Non-pigmented ciliary epithelial cell (primary cell): ENCODE measurements at regions not wholly inside any gene's neighbourhood (a gene's known extent, or its start where the extent isn't known, plus 50 kb on each side); places are given as distances from the start of the nearest gene placed in this dataset.
"Not testable (repeated sequence)": the region's sequence is repeated elsewhere in the genome, so short reads cannot be mapped to it uniquely, and the experiment has no call there.

ENCODE experiments used
- DNase-seq: peaks from one replicate; pipeline ENCODE4 v3.0.0-alpha.2; 2010; ENCODE audit warnings: low read depth

- no peak for DNase-seq
These were observed 181.9 kb upstream of the DTNA start for GRCh38 chr18:34528177-34528576.

GRCh38 chr18:34529358-34530335 lies 180.5 kb upstream of the DTNA start:
- no peak for DNase-seq

GRCh38 chr18:34531110-34531509 lies 179.0 kb upstream of the DTNA start:
- DNase-seq, result no peak

GRCh38 chr18:34534642-34535041 lies 175.5 kb upstream of the DTNA start:
- DNase-seq, result not testable (repeated sequence)

- no peak for DNase-seq
These were observed 169.2 kb upstream of the DTNA start for GRCh38 chr18:34540897-34541296.

DNA sequence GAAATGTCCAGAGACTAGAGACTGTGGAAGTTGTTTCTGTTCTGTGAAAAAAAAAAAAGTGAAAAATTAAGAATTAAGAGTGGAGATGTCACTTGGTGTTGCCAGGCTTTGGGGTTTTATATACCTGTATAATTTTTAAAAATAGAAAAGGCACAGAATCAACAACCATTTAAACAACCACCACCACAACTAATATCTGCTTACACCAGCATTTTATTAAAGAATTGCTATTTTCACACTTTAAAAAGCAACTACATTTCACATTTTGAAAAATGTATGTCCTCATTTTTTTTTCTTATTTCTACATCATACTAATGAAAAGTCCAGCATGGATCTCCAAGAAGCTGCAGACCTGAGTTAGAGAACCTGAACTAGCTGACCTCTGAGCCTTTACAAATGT lies 167.5 kb upstream of the DTNA start:
- DNase-seq, result no peak

DNA sequence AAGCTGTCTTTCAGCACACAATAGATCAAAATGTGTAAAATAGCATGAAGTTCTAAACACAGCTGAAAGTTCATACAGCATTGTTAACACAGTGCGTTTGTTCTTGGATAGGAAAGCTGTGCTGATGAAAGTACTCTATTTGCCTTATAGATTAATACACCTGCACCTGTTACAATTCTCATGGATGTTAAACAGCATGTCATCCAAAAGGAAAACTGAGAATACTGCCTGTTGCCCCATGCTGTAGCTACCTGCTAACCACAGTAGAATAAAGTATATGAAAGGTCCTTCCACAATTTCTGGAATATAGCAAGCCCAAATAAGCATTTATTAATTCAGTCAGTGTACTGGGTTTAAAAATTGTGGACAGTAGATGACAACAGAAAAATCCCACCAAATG lies 166.7 kb upstream of the DTNA start:
- DNase-seq, result no peak

DNA sequence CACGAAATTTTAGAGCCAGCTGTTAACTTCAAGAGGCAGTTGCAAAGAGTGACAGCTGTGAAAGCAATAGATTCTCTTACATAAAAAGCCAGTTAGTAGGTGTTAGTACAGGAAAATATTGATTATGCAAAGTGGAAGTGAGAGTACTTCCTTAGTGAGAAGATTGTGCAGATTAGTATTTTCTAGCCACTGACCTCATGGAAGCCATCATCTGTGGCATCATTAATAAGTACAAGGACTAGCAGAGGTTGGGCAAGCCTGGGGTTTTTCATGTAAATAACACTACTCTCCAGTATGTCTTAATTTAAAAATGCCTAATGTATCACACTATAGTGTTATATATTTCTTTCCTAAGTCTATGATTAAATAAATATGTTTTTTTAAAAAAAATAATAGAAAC lies 166.2 kb upstream of the DTNA start:
- DNase-seq, result no peak

GRCh38 chr18:34544930-34545329 lies 165.2 kb upstream of the DTNA start:
- no peak for DNase-seq

- no peak for DNase-seq
These were observed 161.8 kb upstream of the DTNA start for GRCh38 chr18:34548120-34548972.

DNA sequence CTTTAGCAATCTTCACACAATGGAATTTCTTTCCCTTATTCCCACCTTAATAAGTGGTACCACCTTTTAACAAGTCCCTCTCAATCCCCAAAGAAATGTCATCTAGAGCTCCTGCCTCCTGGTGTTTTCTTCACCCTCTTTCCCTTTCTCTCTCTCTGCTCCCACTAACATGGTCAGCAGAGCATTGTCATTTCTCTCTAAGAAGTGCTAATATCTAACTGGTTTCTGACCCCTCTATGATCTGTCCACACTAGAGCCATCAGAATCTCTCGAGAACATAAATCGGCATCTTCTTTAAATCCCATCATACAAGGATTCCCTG lies 161.2 kb upstream of the DTNA start:
- no peak for DNase-seq

GRCh38 chr18:34549367-34549766 lies 160.7 kb upstream of the DTNA start:
- DNase-seq, result no peak

GRCh38 chr18:34550156-34550555 lies 159.9 kb upstream of the DTNA start:
- no peak for DNase-seq

DNA sequence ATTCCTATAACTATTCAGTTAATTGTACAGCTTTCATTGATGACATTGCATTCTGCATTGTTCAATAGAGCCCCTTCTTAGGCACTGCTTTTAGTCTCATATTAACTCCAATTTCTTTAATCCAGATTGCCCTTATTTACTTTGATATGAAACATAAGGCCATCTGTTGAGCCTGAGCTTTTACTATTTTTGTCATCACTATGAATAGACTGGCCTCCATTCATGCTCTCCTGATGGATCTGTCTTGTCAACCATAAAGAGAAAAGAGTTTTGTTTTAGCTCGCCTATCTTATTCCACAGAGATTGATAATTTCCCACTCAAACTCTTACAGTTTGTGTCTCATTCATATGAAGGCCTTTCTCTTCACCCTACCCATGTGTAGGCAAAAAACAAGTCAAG lies 159.2 kb upstream of the DTNA start:
- no peak for DNase-seq

DNA sequence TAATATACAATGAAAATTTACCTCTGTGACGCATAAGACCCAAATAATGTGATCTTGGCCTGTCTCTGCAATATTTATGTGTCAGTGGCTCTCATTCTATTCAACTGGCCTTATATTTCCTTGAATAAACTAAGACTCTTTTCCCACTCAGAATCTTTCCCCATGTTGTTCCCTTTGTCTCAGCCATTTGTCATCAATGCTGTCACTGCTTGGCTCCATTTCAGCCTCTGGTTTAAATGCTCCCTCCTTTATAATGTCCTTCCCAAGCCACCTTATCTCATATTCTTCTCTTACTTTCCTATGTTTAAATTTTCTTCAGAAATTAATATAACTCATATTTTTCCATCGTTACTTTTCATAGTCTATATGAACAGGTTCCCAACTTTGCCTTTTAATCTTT lies 158.3 kb upstream of the DTNA start:
- DNase-seq, result no peak

- DNase-seq, result no peak
These were observed 147.7 kb upstream of the DTNA start for GRCh38 chr18:34562252-34562870.

DNA sequence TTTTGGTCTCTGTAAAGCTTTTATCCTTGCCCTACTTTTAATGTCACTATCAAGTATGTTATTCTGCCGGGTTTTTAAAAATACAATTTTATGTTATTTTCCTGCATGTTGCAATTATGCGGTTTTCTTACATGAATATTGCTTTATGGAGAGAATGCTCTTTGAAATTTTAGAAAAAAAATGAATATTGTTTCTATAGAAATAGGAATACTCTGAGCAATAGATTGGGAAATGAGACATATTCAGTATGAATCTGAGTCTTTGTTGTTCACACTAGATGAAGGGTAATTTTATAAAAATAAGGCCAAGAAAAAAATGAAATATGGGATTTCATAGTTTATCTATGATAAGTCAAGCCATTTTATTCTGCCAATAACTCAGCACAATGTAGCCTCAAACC lies 142.2 kb upstream of the DTNA start:
- no peak for DNase-seq

- no peak for DNase-seq
These were observed 133.5 kb upstream of the DTNA start for GRCh38 chr18:34576622-34577021.

DNA sequence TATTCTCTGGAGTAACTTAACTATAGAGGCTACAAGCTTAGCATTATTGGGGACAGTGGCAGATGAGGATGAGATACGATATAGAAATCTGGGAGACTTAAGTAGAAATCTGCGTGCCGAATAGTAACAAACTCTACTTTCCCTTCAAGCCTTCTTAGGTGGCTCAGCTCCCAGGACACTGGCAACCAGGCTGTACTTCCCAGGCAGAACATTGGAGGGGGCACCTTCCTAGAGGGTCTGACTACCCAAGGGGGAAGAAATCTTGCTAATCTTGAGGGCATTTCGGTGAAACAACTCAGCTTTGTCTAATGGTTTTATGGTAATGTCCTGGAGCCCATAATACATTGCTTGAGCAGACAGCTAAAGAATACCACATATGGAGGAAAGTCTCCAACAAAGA lies 126.2 kb upstream of the DTNA start:
- DNase-seq, result no peak

GRCh38 chr18:34590503-34590902 lies 119.6 kb upstream of the DTNA start:
- no peak for DNase-seq

GRCh38 chr18:34591920-34592444 lies 118.1 kb upstream of the DTNA start:
- no peak for DNase-seq

- no peak for DNase-seq
These were observed 117.6 kb upstream of the DTNA start for GRCh38 chr18:34592481-34592880.
